T-helper 2 cell treated with Interferon-gamma antibody and Interleukin-4, amounts not matched to agents 100 ng/mL and 5 ng/mL, for 36 hours (primary cell): ENCODE measurements at regions not wholly inside any gene's neighbourhood (a gene's known extent, or its start where the extent isn't known, plus 50 kb on each side); places are given as distances from the start of the nearest gene placed in this dataset.

Experiments
- intact Hi-C: fragments of 100-400 bp; cut with micrococcal nuclease; formaldehyde crosslinking; loops from one replicate; pipeline ENCODE4 v1.15.1; 2023

DNA sequence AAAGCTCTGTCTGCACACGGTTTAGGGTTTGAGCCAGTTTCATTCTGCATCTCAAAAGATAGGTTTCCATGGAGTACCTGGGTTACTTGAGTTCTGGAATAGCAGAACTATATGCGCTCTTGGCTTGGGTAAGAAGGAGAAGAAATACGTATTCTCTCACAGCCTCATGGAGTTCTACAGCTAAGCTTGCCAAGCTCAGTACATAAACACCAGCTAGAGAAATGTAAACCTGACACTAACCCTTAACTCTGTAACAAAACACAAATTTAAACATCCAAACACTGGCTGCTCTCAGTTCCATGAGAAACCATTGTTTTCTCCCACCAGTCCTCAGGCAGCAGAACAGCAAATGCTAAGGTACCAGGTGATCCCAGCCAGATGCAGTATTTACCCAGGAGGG lies 557.2 kb downstream of the INHBA start:
- intact Hi-C loops: no loop called here

DNA sequence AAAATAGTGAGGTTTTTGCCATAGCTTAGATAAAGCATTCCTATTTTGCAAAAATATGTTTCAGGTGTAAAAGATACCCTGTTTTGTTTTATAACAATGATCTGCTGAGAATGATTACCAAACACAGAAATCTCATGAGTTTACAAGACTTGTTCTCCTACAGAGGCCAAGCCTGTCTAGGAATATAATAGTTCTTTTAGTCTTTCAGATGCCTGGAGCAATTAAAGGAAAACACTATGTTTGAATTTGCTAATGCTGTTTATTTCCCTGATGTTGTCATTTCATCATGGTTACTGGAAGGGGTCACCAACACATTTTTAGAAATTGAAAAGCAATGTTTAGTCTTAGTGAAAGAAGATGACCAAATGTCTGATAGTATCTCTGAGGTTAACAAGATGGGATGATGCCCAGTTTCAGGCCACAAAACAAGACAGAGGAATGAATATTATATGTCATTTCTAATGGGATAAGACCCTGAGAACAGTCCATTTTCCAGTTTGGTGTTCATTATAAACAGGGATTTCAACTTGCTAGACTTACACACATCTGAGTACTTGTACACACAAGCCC lies 559.9 kb downstream of the INHBA start:
- intact Hi-C loops: no loop called here

DNA sequence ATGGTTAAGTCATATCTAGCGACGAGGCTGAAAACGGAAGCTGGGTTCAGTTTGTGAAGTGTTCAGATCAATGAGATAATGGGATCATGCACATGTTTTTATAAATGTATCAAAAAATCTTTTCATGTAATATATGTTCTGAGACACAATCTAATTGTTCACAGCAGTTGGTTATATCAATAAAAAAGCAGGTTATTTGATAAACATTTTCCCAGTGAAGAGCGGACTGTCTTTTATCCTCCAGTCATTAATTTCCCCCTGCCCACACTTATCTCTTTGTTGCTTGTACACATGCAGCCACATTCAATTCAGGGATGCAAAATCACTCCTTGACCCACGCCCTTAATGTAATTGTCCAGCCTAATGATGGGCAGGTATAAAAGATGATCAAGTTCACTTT lies 563.1 kb downstream of the INHBA start:
- intact Hi-C loops: no loop called here

DNA sequence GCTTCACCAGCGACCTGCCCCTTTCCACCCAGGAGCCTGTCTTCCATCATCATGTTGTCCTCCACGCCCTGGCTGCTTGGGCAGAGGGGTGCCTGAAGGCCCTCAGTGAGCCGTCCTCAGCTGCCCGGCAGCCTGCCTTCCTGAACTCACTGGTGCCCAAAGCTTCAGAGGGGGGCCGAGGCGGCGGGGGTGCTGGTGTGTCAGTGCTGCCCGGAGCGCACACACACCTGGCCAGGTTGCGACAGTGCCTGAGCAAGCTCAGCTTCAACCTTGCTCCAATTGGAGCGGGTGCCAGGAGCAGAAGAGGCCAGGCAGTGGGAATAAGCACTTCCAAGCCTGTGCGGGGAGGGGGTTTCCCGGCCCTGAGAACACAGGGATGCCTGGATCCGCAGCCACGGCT lies 566.3 kb downstream of the INHBA start:
- intact Hi-C loops: no loop called here

GRCh38 chr7:41135511-41135910 lies 567.4 kb downstream of the INHBA start:
- intact Hi-C loops: no loop called here

DNA sequence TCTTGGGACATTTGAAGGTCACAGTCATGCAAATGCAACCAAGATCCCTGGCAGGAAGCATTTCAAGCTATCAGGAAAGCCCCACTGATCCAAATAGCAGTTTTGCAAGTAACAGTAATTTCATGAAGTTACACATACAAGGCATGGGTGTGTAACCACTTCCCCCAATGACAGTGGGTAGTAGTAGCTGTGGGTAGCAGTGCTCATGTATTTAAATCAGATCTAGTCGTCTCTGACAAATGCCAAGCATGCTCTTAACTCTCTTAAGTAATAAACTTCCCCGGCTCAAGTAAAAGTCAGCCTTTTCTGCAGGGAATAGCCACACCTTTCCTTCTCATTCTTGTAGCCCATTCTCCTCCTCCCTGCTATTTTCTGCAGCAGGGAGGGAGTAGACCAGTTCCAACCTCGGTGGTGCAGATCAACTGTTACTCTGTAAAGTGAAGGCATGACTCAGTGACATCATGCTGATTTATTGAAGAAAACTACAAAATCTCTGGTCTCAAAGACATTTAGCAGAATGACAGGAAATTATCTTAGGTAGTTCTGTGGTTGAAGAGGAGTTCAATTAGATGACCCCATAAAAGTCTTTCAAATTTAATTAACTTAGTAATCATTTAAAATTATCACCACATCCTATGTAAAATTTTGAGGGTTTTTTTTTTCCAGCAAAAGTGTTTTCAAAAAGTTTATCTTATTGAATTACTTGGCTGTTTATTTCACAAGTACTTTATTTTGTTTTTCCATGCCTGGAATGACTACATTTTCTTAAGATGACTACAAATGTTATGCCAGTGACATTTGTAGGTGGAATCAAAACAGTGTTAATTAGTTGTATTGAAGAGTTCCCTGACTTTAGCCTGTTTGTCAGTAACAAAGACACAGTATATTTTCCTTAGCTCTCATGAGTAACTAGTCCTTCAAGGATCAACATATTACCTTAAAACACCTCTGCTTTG lies 568.3 kb downstream of the INHBA start:
- intact Hi-C loops: no loop called here

DNA sequence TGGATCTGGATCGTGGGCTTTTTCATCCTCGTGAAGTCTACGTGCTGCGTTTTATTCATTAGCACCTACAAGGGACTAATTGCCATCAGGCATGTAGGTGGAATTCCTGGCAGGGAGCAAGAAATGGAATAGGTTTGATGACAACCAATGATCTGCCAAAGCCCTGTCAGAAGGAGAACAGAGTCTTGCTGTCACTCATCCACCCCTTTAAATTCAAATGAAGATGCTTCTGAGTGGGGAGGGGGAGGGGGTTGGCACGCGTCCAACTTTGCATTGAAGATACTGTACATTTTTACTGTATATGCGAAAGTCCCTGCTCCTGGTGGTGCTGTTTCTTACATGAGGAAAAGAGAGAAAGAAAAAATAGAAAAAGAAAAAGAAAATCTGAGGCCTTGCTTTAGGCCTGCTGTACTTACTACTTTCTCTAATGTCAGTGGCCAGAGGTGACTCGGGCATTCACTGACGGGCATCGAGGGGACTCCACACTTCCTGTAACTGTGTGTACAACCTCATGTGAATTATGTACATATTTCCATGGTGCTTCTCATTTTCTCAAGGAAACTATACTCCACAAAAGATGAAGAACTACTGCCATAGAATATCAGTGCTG lies 569.1 kb downstream of the INHBA start:
- intact Hi-C loops: no loop called here

DNA sequence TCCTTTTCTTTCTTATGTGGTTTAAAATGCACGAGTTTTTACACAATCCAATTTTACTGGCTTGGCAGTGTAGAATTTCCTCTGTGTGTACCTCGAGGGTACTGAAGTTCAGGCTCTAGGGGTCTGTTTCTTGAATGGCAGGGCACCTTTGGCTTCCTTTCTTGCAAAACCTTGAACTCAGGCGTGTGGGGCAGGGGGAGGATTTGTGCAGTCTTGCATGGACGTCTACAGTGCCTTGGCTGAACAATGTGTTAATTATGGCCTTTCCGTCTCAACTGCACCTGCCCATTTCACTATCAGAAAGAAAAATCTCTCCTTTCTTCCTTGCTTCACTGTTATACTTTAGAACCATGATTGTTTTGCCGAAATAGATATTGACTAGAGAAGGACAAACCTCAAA lies 570.9 kb downstream of the INHBA start:
- intact Hi-C loops: no loop called here

GRCh38 chr7:41130561-41131236 lies 572.2 kb downstream of the INHBA start:
- intact Hi-C loops: no loop called here

- intact Hi-C loops: no loop called here
These were observed 572.8 kb downstream of the INHBA start for GRCh38 chr7:41130086-41130485.

- intact Hi-C loops: no loop called here
These were observed 577.5 kb downstream of the INHBA start for GRCh38 chr7:41125343-41125742.

GRCh38 chr7:41122256-41122987 lies 580.5 kb downstream of the INHBA start:
- intact Hi-C loops: no loop called here

DNA sequence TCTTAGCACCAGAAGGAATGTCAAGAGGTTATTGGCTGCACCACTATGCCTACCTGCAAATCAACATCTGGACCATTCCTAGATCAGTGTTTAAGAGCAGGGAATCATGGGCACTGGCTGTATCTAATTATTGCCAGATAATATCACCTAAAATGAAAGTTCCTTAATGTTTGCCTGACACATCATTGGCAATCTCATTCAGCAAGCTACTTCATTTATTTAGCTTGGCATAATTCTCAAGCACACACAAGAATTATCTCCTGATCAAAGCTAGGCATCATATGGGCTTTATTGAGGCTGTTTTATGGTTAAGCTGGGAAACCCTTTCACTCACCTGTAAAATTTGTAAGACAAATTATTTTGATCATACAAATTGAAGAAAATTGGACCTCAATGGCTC lies 581.7 kb downstream of the INHBA start:
- intact Hi-C loops: no loop called here

GRCh38 chr7:41118486-41118885 lies 584.4 kb downstream of the INHBA start:
- intact Hi-C loops: no loop called here

- intact Hi-C loops: no loop called here
These were observed 585.5 kb downstream of the INHBA start for GRCh38 chr7:41117431-41117830.

GRCh38 chr7:41116817-41117216 lies 586.1 kb downstream of the INHBA start:
- intact Hi-C loops: no loop called here

DNA sequence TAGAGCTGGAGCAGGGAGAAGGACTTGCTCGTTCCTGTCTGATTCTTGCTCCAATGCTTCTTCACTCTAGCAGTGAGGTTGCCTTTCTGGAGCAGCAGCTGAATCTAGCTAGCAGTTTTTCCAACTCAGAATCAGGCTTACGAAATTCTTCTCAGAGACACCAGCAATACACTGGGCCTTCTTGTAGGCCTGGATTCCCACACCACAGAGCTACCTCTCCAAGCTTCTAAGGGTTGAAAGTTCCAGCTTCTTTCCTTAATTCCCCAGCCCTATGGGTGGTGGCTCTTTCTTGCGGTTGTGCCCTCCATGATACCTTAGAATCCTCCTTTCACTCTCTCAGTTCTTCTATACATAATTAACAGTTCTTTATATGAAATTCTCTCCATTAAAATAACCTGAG lies 586.6 kb downstream of the INHBA start:
- intact Hi-C loops: no loop called here

DNA sequence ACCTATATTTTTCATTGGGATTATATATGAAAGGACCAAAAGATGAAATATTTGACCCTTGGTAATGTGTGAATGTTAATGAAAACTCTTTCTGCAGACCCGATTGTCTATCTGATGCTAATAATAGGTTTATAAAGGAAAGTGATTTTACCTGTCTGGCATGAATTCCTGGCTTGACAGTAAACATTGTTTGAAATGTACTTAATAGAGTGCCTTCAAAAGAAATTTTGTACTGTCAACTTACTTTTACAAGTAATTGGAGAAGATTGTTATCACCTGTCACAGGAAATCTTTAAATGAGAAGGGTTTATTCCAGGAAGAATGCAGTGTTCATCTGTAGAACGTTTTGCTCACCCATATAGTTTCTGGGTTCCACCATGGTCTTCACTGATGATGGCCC lies 588.2 kb downstream of the INHBA start:
- intact Hi-C loops: no loop called here

GRCh38 chr7:41114131-41114530 lies 588.8 kb downstream of the INHBA start:
- intact Hi-C loops: no loop called here

- intact Hi-C loops: no loop called here
These were observed 589.2 kb downstream of the INHBA start for GRCh38 chr7:41113719-41114118.

- intact Hi-C loops: no loop called here
These were observed 592.7 kb downstream of the INHBA start for GRCh38 chr7:41110186-41110585.
